Glutamatergic neuron (in vitro differentiated cells): ENCODE measurements at regions not wholly inside any gene's neighbourhood (a gene's known extent, or its start where the extent isn't known, plus 50 kb on each side); places are given as distances from the start of the nearest gene placed in this dataset.

Experiments
- DNase-seq: peaks from one replicate; pipeline ENCODE4 v3.0.0; 2022
- H3K27ac Mint-ChIP-seq: one replicate; pipeline ENCODE4 v1.8.0; 2020; ENCODE audit warnings: mild to moderate bottlenecking, mixed read lengths, inconsistent platforms; ENCODE audit not compliant: unreplicated experiment
- H3K27me3 Mint-ChIP-seq: one replicate; pipeline ENCODE4 v1.8.0; 2020; ENCODE audit warnings: mild to moderate bottlenecking, moderate library complexity, mixed read lengths, inconsistent platforms; ENCODE audit not compliant: unreplicated experiment
- H3K36me3 Mint-ChIP-seq: one replicate; pipeline ENCODE4 v1.8.0; 2020; ENCODE audit warnings: mild to moderate bottlenecking, mixed read lengths, inconsistent platforms; ENCODE audit not compliant: unreplicated experiment
- H3K4me1 Mint-ChIP-seq: one replicate; pipeline ENCODE4 v1.8.0; 2020; ENCODE audit warnings: mild to moderate bottlenecking, low read depth, mixed read lengths, inconsistent platforms; ENCODE audit not compliant: unreplicated experiment
- H3K4me3 Mint-ChIP-seq: one replicate; pipeline ENCODE4 v1.8.0; 2020; ENCODE audit warnings: mild to moderate bottlenecking, mixed read lengths, inconsistent platforms; ENCODE audit not compliant: unreplicated experiment
- H3K9me3 Mint-ChIP-seq: one replicate; pipeline ENCODE4 v1.8.0; 2020; ENCODE audit warnings: mild to moderate bottlenecking, moderate library complexity, mixed read lengths, inconsistent platforms; ENCODE audit not compliant: unreplicated experiment
- TF ChIP-seq, protein P1 (sequence below): fragments of 200-600 bp; sonication (generic); IDR thresholded peaks from one replicate; pipeline ENCODE4 v1.5.0; 2021; ENCODE audit not compliant: partially characterized antibody, unreplicated experiment

DNA sequence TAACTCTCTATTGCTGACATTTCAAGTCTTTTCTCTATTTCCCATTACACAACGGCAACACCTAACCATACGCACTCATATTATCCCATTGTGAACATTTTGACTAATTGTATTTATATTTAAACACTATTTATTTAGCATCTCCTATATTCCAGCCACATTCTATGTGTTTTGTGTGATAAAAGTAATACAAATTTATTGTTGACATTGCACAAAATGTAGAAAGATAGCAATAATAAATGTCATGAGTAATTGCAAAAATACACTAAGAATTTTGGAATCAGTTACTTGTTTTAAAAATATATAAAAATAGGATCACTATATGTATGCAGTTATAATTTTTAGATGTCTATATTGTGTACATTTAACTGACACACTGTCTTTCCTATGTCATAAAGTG is 413.0 kb upstream of the PTPRD start:
- TF ChIP-seq, protein P1, sequence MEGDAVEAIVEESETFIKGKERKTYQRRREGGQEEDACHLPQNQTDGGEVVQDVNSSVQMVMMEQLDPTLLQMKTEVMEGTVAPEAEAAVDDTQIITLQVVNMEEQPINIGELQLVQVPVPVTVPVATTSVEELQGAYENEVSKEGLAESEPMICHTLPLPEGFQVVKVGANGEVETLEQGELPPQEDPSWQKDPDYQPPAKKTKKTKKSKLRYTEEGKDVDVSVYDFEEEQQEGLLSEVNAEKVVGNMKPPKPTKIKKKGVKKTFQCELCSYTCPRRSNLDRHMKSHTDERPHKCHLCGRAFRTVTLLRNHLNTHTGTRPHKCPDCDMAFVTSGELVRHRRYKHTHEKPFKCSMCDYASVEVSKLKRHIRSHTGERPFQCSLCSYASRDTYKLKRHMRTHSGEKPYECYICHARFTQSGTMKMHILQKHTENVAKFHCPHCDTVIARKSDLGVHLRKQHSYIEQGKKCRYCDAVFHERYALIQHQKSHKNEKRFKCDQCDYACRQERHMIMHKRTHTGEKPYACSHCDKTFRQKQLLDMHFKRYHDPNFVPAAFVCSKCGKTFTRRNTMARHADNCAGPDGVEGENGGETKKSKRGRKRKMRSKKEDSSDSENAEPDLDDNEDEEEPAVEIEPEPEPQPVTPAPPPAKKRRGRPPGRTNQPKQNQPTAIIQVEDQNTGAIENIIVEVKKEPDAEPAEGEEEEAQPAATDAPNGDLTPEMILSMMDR: no peak
- Mint-ChIP-seq H3K4me3 (no peak overlapping the region), H3K4me1 (peaks cover 4% of the 10 kb centered on the region), H3K27me3 (no peaks in the 10 kb centered on the region), H3K9me3 (peaks cover 2% of the 10 kb centered on the region), H3K27ac (no peak overlapping the region), H3K36me3 (no peaks in the 10 kb centered on the region)
- DNase-seq: no peak

DNA sequence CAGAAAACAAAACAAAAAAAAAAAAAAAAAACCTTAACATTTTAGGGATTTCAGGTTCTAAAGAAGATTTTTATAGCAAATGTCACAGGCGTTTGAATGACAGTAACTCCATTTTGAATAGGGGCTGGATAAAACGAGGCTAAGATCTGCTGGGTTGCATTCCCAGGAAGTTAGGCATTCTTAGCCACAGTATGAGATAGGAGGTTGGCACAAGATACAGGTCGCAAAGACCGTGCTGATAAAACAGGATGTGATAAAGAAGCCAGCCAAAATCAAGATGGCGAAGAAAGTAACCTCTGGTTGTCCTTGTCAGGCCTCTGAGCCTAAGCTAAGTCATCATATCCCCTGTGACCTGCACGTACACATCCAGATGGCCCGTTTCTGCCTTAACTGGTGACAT is 425.6 kb upstream of the PTPRD start:
- no peak for DNase-seq
- H3K4me3 Mint-ChIP-seq: no peak overlapping the region
- H3K9me3 Mint-ChIP-seq: no peaks in the 10 kb centered on the region
- no peaks in the 10 kb centered on the region for H3K36me3 Mint-ChIP-seq
- H3K27ac Mint-ChIP-seq: no peak overlapping the region
- TF ChIP-seq, protein P1: no peak
- no peaks in the 10 kb centered on the region for H3K4me1 Mint-ChIP-seq
- peaks cover 3% of the 10 kb centered on the region for H3K27me3 Mint-ChIP-seq

DNA sequence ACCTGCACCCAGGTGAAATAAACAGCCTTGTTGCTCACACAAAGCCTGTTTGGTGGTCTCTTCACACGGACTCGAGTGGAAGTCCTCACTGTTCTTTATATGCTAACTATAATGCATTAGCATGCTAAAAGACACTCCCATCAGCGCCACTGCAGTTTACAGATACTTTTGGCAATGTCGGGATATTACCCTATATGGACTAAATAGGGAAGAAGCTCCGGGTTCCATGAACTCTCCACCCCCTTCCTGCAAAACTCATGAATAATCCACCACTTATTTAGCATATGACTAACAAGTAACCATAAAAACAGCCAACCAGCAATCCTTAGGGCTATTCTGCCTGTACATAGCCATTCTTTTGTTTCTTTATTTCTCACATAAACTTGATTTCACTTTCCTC is 426.2 kb upstream of the PTPRD start:
- Mint-ChIP-seq H3K4me1 (no peaks in the 10 kb centered on the region), H3K36me3 (no peaks in the 10 kb centered on the region), H3K27ac (no peak overlapping the region), H3K27me3 (peaks cover 3% of the 10 kb centered on the region), H3K9me3 (no peaks in the 10 kb centered on the region), H3K4me3 (no peak overlapping the region)
- DNase-seq: no peak
- TF ChIP-seq, protein P1: no peak

DNA sequence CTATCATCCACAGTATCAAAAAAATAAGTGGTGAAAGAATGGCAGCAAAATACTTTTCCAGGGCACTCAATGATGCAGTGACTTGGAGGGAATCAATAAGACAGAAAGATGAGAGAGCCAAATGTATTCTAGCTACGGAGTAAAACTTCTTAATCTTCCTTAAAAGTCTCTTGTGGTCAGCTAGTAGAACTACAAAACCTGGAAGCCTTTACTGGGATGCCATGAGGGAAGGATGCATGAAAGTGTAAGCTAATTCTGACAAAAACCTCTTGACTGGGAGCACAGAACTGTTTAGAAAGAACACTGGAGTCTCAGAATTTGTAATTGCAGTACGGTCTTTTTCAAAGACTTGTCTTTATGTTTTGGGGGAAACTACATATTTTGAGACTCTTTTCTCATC is 432.8 kb upstream of the PTPRD start:
- no peak for DNase-seq
- Mint-ChIP-seq H3K36me3 (no peaks in the 10 kb centered on the region), H3K4me3 (no peak overlapping the region), H3K27ac (no peak overlapping the region), H3K27me3 (no peaks in the 10 kb centered on the region), H3K4me1 (no peaks in the 10 kb centered on the region), H3K9me3 (no peaks in the 10 kb centered on the region)
- TF ChIP-seq, protein P1: no peak

DNA sequence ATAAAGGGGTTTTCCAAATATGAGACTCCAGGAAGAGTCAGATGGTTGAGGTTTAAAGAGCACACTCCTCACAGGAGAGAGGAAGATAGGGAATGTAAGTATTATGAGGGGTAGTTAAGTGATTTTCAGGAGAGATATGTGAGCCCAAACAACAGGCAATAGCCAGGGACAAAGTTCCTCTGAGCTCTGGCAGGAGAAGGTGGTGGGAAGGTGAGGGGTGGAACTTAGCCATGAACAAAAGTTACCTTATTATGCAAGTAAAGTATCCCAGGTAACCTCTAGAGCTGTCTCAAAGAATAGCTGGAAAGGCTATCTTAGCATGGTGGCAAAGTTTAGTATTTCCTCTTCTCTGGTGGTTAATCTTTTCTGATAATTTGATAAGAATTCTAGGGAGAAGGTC is 450.5 kb upstream of the PTPRD start:
- Mint-ChIP-seq H3K27ac (no peak overlapping the region), H3K4me1 (no peaks in the 10 kb centered on the region), H3K4me3 (no peak overlapping the region), H3K36me3 (no peaks in the 10 kb centered on the region), H3K27me3 (no peaks in the 10 kb centered on the region), H3K9me3 (no peaks in the 10 kb centered on the region)
- no peak for DNase-seq
- TF ChIP-seq, protein P1: no peak
